D341Med (cell line): ENCODE measurements at regions not wholly inside any gene's neighbourhood (a gene's known extent, or its start where the extent isn't known, plus 50 kb on each side); places are given as distances from the start of the nearest gene placed in this dataset.

Experiments
- DNase-seq: peaks from one replicate; pipeline ENCODE4 v3.0.0; 2012; ENCODE audit warnings: low spot score

DNA sequence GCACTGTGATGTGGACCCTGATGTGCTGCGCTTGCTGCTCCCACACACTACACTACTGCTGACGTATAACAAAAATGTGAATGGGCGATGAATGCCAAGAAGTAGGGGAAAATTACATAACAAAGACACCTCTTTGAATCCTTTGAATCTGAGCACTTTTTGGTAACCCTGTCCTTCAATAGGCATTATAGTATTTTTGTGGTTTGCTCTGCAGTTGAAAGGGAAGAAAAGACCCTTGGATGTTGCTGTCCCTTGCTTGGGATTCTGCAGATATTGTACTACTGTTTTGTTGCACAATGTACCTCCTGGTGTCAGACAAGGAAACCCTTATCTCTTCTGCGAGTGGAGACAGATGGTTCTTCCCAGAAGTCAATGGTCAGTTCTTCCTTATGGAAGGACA lies 124.8 kb upstream of the UBE3A start:
- DNase-seq, result no peak

DNA sequence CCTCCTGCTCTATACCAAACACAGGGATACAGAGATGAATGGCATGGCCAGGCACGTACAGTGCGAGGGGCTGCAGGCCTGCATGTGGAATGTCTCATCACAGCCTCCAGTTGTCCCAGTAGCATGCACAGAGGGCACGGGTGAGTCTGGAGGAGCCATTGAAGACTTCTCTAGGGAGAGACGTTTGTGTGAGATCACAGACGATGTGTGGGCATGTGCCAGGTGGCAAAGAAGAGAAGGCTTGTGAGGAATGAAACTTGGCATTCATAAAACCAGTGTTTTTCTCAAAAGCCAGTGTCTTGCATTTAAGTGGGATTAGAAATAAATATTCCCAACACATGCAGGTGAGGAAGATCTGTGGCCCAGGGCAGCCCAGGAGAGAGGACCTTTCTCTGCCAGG lies 119.1 kb upstream of the UBE3A start:
- no peak for DNase-seq

DNA sequence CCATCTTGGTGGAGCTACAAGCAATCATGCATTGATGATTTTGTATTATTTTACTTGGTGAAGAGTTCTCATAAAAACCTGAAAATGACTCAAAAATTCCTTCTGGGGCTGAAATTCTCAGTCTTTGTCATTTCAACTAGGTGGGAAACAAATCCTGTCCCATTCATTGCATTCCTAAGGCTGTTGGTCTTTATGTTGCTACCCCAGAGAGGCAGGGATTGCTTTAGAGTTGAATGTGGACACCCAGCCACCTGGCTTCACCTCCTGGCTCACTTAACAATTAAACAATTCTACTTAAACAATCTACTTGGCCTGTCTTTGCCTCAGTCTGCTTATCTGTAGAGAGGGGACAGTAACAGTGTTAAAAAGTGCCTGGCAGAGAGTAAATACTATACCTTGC lies 117.3 kb upstream of the UBE3A start:
- DNase-seq, result no peak

DNA sequence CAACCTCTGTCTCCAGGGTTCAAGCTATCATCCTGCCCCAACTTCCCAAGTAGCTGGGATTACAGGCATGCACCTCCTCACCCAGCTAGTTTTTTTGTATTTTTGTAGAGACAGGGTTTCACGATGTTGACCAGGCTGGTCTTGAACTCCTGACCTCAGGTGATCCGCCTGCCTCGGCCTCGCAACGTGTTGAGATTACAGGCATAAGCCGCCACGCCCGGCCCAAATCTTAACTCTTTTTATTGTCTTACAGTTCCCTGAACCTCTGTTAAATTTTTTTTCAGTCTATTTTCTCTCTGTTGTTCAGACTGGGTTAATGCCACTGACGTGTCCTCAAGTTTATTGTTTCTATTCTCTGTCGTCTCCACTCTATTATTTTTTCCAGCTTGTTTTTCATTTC lies 115.8 kb upstream of the UBE3A start:
- no peak for DNase-seq

DNA sequence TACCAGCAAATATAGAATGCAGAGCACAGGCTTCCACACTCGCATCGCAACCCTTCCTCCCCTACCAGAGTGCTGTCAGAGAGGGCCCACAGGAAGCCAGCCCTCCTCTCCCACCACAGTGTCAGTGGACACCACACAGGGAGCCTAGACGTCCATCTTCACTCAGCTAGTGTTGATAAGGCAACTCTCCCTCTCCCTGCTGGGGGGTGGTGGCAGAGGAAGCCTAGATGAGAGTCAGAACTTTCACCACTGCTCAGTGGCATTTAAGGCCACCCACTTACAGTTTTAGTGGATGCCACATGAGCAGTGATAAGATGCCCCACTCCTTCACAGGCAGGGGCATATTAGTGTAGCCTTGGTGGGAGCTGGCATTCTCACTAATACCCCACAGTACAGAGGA lies 109.8 kb upstream of the UBE3A start:
- DNase-seq, result no peak

DNA sequence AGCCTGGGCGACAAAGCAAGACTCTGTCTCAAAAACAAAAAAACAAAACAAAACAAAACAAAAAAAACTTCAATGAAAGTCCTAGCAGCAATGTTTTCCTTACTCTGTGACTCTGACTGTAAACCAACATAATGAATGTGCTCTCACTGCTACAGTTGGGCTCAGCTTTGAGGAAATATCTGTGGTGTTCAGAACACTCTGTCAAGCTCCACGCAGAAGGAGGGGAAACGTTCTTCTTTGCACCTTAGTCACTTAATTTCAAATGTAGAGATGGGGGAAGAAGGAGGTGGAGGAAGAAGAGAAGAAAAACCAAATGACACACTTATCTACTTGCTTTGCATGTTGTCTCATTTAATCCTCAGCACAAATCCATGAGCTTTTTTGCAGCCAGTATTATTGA lies 107.1 kb upstream of the UBE3A start:
- DNase-seq, result no peak

DNA sequence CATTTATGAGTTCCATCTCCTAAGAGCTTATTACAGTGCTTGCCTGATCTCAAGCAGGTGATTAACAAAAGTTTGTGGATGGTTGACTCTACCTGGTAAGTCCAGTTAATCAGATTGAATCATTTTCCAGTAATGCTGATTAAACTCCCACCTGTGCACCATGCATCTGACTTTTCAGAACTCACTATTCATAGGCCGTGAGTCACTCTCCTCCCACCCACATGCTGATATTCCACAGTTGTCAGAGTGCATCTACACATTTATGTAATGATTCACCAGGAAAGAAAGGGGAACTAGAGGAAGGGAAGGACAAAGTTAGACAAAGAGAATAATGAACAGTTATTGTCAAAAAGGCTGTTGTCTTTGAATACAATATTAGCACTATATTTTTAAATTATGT lies 106.2 kb upstream of the UBE3A start:
- DNase-seq, result no peak

DNA sequence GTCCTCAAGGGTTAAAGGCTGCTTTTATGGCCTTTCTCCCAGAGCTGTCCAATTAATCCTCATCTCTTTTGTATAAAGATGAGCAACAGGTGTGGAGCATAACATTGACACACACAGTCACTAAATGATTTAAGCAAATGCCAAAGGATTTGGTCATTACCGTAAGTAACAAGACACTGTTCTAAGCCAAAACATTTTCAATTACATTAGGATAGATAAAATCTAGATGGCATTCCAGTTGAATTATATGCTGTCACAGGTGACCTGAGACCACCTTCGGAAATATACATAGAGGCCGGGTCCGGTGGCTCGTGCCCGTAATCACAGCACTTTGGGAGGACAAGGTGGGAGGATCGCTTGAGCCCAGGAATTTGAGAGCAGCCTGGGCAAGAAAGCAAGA lies 105.3 kb upstream of the UBE3A start:
- no peak for DNase-seq

DNA sequence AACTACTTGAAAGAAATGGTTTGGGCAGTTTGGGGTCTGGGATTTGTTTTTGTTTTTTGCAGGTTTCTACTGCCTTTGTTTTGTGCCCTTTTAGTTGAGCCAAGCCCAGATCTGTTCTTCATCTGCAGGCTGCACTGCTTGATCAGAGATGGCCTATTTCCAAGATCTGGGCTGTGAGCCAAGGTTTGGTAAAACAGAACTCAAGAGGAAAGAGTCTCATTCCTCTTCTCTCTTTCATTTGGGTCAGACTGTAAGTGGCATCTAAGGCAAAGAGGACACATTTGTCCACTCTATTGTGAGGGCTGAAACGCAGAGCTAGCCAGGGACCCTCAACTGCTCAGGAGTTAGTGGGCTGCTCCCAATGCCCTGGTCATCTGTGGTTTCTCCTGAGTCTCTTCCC lies 104.4 kb upstream of the UBE3A start:
- no peak for DNase-seq

DNA sequence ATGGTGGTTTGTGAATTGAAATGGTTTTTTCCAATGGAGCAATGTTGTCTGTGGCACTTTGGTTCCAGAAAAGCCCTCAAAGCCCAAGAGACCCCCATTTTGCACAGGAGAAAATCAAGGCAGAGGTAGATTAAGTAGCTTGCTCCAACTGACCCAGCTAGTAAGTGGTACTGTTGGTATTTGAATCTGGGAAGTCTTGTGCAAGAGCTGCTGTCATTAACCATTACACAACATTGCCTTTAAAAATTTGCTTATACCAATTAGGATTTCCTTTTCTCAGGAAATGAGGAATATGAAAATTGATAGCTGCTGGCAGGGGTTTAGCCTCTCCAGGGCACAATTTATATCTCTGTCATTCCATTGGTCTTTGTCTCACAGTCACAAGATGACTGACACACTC lies 102.4 kb upstream of the UBE3A start:
- no peak for DNase-seq

DNA sequence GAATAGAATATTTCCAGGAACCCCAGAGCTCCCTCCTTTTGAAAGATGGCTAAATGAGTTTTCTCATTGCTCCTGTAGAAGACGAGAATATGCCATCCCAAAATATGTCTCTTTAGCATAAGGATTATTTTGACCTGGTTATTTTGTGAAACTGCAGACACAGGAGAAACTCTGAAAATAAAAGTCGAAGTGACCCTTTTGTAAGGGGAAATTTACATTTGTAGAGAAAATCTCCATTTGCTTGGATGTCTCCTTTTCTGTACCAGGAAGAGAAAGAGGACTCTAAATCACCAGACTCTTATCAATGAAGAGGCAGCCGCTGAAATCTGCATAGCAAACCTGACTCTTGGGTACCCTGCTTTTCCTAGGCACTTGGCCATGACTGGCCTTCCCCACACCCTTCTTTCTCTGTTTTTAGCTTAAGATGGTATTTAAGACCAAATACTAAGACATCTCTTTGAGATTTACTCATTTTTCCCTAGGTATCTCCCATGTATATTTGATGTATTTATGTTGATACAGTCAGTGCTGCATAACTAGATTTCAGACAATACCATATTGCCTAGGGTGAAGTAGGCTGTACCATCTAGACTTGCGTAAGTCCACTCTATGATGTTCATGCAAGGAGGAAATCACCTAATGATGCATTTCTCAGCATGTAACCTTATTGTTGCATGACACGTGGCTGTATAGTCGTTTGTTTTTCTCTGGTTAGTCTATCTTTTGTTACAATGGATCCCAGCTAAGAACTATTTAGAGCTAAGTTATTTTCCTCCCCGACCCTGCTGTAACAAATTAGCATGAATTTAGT lies 98.2 kb upstream of the UBE3A start:
- no peak for DNase-seq

DNA sequence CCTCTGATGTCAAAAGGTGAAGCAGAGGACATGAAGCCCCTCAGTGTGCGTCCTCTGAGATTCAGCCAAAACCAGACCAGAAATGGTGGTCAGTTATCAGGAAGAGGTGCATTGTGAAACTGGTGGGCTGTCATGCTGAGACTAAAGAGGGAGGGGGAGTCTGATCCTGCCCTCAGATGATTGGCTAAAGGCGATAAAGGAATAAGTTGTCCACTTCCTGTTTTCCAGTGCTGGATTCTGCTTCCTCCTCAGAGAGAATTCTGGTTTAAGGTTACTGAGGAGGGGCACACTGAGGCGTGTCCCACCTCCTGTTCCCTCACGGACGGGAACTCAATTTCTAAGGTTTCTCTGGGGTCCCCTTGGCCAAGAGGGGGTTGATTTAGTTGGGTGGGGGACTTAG lies 97.0 kb upstream of the UBE3A start:
- no peak for DNase-seq

DNA sequence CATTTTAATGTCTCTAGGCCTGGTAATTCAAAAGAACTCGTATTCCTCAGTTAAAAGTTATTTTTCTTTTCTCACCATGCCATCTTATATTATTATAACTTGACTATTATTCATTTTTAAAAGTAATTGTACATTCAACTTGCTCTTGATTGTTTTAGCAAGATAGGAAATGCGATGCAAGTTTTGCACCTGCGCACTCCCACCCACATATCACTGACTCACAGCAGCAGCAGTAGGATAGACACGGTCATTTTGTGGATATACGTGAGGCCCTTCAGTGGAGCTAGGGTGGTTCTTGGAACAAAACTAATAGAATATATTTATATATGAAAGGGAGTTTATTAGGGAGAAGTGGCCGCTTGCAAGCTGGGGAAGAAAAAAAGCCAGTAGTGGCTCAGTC lies 95.5 kb upstream of the UBE3A start:
- no peak for DNase-seq

DNA sequence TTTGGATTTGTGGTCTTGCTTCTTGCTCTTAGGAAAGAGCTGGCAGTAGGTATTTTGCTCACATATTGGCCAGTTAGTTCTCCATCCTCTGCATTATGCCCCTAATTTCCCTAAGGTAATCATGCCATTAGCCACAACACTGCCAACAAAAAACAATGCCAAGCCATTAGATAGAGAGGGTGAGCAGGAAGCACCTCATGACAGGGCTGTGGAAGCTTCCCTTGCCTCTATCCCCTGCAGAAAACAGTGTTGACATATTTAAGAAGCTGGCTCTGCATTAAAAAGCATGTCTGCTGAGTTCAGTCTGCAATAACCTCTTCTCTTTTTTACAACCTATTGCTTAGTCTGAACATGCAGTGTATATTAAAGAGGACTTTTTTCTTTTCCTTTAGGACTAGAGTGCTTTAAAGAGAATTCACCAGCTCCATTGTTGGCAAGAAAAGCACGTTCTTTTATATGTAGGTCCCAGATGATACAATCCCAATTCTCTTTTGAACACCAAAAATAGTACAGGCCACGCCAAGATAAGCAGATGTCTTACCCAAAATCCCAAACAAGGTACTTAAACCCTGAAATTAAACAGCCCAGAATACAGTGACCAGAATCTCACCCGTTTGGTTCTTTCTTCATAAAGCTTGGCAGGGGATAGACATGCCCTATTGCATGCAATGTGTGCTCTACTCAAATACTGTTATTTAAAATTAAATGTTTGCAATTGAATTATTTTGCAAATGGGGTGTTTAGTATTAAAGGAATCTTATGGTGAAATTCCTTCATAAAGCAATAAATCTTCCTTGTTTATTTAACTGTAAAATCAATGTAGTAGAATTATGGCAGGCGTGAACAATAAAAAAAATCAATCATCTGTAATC lies 93.7 kb upstream of the UBE3A start:
- DNase-seq, result no peak

DNA sequence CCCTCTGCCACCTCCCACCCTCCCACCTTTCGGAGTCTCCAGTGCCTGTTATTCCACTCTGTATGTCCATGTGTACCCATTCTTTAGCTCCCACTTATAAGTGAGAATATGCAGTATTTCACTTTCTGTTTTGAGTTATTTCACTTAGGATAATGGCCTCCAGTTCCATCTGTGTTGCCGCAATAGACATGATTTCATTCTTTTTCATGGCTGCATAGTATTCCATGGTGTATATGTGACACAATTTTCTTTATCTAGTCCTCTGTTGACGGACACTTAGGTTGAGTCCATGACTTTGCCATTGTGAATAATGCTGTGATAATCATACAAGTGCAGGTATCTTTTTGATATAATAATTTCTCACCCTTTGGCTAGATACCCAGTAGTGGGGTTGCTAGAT lies 91.0 kb upstream of the UBE3A start:
- no peak for DNase-seq

DNA sequence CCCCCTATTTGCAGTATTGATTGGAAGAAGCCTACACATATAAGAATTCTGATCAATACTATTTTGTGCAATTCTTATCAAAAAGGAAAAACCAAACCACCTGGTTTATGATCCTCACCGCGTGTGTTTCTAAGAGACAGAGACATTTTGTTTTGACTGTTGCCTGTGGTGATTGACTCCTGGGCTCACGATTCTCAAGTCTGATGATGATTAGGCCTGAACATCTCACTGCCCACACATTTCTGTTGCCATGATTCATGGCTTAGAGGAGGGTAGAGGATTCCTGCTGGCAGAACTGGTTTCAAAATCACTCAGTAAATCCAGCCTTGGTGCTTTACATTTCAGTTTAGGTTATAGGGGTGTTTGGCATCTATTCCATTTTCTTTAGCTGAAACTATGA lies 88.3 kb upstream of the UBE3A start:
- DNase-seq, result no peak

DNA sequence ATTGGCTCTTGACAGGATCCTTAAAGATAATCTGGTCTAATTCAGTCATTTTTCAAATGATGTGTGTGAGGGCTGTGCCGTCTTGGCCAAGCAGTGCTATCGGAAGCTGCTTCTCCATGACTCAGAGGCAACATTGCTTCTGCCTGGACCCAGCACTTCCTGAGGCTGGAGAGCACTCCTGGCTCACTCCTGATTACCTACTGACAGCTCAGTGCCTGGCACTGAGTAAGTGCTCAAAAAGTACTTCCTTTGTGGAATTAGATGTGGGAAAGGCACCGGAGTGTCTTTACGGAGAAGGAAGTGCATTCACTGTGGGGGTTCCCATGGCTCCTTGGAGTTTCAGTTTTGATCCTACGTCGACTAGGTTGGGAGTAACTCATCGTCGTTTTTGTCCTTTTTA lies 86.9 kb upstream of the UBE3A start:
- no peak for DNase-seq

DNA sequence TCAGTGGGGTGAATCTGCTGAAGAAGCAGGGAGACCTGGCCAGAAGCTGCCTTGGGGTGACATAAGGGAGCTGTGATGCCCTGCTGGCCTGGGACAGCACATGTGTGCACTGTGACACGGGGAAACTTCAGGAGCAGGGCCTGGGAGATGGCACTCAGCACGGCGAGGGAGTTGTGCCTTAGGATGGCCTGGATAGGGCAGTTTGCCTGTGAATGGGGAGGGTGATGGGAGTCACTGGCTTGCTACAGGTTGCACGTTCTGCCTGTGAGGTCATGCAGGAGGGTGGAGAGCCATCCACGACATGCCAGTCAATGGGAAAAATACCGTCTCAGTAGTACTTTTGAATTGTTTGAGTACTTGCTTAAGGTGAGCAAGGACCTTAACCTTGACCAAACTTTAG lies 76.8 kb upstream of the UBE3A start:
- no peak for DNase-seq

DNA sequence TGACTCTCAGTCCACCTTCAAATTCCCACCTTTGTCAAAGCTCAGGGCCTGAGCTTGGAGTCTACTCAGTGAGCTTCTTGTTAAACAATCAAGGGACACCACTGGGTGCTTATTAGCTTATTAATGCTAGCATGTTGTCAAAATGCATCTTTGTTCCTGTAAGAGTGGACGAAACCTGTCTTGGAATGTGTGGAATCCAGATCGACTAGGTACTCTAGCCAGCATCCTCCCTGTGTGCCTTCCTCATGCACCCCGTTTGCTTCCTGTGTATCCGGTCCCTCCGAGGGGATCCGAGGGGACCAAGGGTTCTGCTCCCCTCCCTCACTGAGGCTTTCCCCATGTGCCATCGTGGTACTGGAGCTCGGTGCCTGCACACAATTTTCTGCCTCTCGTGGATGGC lies 75.7 kb upstream of the UBE3A start:
- DNase-seq, result no peak

DNA sequence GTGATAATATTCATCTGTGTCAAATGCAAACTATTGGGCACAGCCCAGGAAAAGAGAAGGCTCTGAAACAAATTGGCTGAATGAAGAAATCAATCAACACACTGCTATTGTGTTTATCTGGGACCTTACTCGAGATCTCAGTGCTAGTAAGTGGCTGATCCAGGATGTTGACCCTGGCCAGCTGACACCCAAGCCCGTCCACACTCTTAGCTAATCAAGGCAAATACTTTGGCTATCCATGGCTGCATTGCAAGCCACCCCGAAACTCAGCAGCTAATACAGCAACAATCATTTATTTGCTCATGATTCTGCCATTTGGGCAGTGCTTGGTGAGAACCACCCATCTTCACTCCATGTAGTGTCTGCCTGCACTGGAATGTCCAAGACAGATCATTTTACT lies 74.1 kb upstream of the UBE3A start:
- no peak for DNase-seq

DNA sequence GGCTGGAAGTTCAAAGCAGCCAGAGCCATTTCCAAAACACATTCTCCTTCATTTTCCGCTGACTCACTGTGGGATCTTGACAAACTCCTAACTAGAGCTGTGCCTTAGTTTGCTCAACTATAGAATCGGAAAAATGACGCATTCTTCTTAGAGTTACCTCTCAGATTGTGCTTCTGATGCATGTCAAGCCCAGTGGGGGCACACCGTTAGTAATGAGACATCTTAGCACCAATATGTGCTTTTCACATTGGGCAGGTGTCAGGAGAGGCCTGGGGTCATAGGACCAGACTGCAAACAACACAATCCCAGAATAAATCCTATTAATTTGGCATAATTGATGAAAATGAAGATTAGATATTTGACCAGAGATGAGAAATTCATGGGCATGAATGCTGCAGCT lies 71.3 kb upstream of the UBE3A start:
- no peak for DNase-seq

DNA sequence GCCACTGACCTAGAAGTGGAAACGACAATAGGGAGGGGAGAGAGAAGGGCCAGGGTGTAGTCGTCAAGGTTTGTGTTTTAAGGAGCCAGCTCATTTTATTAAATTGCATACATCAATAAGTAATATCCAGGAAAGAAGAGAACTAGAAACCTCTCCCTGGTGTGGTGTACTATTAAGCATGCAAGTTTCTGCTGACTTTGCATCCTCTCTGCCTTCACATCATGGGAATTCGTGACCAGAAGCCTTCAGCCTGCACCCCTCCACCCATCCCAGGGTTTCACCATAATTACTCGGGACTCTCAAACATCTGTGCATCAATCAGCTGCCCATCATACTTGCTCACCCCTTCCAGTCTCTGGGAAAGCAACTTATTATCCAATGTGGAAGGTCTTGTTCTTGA lies 70.9 kb upstream of the UBE3A start:
- no peak for DNase-seq

DNA sequence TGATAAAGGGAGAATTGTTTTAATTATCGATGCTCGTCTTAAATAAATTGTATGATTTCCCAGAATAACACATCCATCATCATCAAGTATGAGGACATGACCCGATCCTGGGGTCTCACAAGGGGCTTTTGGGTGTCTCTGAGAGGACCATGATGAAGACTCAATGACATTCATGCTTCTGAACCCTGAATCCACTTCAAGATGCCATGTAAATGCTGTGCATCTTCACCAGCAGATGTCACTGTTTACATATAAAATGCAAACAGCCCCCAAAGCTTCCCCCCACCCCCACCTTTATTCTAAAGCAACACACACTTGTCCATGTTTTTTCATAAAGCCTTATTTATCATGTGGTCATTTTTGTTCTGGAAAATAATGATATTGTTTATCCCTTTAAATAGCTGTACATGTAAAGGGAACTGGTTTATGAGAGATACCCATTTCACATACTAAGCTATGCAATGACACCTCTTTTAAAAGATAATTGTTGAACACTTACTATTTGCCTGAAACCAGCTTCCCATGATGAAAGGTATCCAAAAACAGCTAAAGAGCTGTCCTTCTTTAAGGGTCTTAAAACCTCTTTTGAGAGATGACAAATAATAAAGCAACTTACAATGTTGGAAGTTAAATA lies 69.7 kb upstream of the UBE3A start:
- DNase-seq, result peak; percentile 52
